ENCODE measurements at regions not wholly inside any gene's neighbourhood (a gene's known extent, or its start where the extent isn't known, plus 50 kb on each side); places are given as distances from the start of the nearest gene placed in this dataset.

- no peak for TF ChIP-seq CTCF (IDR thresholded peaks at IDR 0.05)
- Histone ChIP-seq H3K4me1 (ENCODE audit: control insufficient read depth, insufficient read depth, low read length) (no peaks in the 10 kb centered on the region), H3K36me3 (ENCODE audit: control insufficient read depth, insufficient read depth, low read length) (no peaks in the 10 kb centered on the region), H3K27me3 (ENCODE audit: control insufficient read depth, insufficient read depth, low read length) (no peaks in the 10 kb centered on the region), H3K4me3 (ENCODE audit: low read length) (no peak overlapping the region), H3K9me3 (ENCODE audit: control insufficient read depth, insufficient read depth, low read length) (no peaks in the 10 kb centered on the region), H3K27ac (ENCODE audit: low read length) (no peak overlapping the region)
- intact Hi-C loops (cut with micrococcal nuclease) = no loop called here
- no peak for ATAC-seq
- no peaks in the 10 kb centered on the region for H3K27me3 Mint-ChIP-seq (ENCODE audit: low read depth in 2 of 2)
- peaks cover 0 to 3% of the 10 kb centered on the region in 2 donors for H3K9me3 Mint-ChIP-seq
- no peaks in the 10 kb centered on the region for H3K4me1 Mint-ChIP-seq
- no peak for DNase-seq
- H3K27ac Mint-ChIP-seq = no peak overlapping the region
- no peaks in the 10 kb centered on the region for H3K36me3 Mint-ChIP-seq
- no peak overlapping the region for H3K4me3 Mint-ChIP-seq
Measured at GRCh38 chr12:22880331-22880730, 255.4 kb downstream of the ETNK1 start.

- Histone ChIP-seq H3K4me3 (ENCODE audit: low read length) (no peak overlapping the region), H3K9me3 (ENCODE audit: control insufficient read depth, insufficient read depth, low read length) (no peaks in the 10 kb centered on the region), H3K27me3 (ENCODE audit: control insufficient read depth, insufficient read depth, low read length) (no peaks in the 10 kb centered on the region), H3K36me3 (ENCODE audit: control insufficient read depth, insufficient read depth, low read length) (no peaks in the 10 kb centered on the region), H3K4me1 (ENCODE audit: control insufficient read depth, insufficient read depth, low read length) (no peaks in the 10 kb centered on the region), H3K27ac (ENCODE audit: low read length) (no peak overlapping the region)
- H3K9me3 Mint-ChIP-seq = peaks cover 0 to 1% of the 10 kb centered on the region in 2 donors
- DNase-seq (no peak), ATAC-seq (no peak)
- no peaks in the 10 kb centered on the region for H3K27me3 Mint-ChIP-seq (ENCODE audit: low read depth in 2 of 2)
- 85% methylated on average over 6 of the region's 6 CpGs for WGBS (ENCODE audit: insufficient coverage)
- intact Hi-C loops (cut with micrococcal nuclease) = no loop called here
- H3K4me3 Mint-ChIP-seq = no peak overlapping the region
- H3K27ac Mint-ChIP-seq = no peak overlapping the region
- no peaks in the 10 kb centered on the region for H3K36me3 Mint-ChIP-seq
- no peak for TF ChIP-seq CTCF (IDR thresholded peaks at IDR 0.05)
- H3K4me1 Mint-ChIP-seq = no peaks in the 10 kb centered on the region
Measured at GRCh38 chr12:22880807-22881206, 255.8 kb downstream of the ETNK1 start.

GRCh38 chr12:22881878-22882385, 257.0 kb downstream of the ETNK1 start:
- no peak overlapping the region for H3K27ac Mint-ChIP-seq
- no peaks in the 10 kb centered on the region for H3K4me1 ChIP-seq (ENCODE audit: control insufficient read depth, insufficient read depth, low read length)
- no peaks in the 10 kb centered on the region for H3K4me1 Mint-ChIP-seq
- no peak overlapping the region for H3K27ac ChIP-seq (ENCODE audit: low read length)
- DNase-seq = no peak
- ATAC-seq = no peak
- no peaks in the 10 kb centered on the region for H3K9me3 Mint-ChIP-seq
- H3K9me3 ChIP-seq (ENCODE audit: control insufficient read depth, insufficient read depth, low read length) = no peaks in the 10 kb centered on the region
- no peak for TF ChIP-seq CTCF (IDR thresholded peaks at IDR 0.05)
- intact Hi-C loops (cut with micrococcal nuclease) = no loop called here
- H3K27me3 ChIP-seq (ENCODE audit: control insufficient read depth, insufficient read depth, low read length) = no peaks in the 10 kb centered on the region
- H3K36me3 Mint-ChIP-seq = no peaks in the 10 kb centered on the region
- 94% methylated on average over 3 of the region's 3 CpGs for WGBS (ENCODE audit: insufficient coverage)
- H3K4me3 Mint-ChIP-seq = no peak overlapping the region
- H3K27me3 Mint-ChIP-seq (ENCODE audit: low read depth in 2 of 2) = no peaks in the 10 kb centered on the region
- no peak overlapping the region for H3K4me3 ChIP-seq (ENCODE audit: low read length)
- H3K36me3 ChIP-seq (ENCODE audit: control insufficient read depth, insufficient read depth, low read length) = no peaks in the 10 kb centered on the region

GRCh38 chr12:22882559-22882958, 257.6 kb downstream of the ETNK1 start:
- Mint-ChIP-seq H3K4me3 (no peak overlapping the region), H3K27me3 (ENCODE audit: low read depth in 2 of 2) (no peaks in the 10 kb centered on the region), H3K4me1 (no peaks in the 10 kb centered on the region), H3K36me3 (no peaks in the 10 kb centered on the region), H3K9me3 (no peaks in the 10 kb centered on the region), H3K27ac (no peak overlapping the region)
- no peak for TF ChIP-seq CTCF (IDR thresholded peaks at IDR 0.05)
- H3K9me3 ChIP-seq (ENCODE audit: control insufficient read depth, insufficient read depth, low read length) = no peaks in the 10 kb centered on the region
- H3K36me3 ChIP-seq (ENCODE audit: control insufficient read depth, insufficient read depth, low read length) = no peaks in the 10 kb centered on the region
- intact Hi-C loops (cut with micrococcal nuclease) = no loop called here
- no peaks in the 10 kb centered on the region for H3K27me3 ChIP-seq (ENCODE audit: control insufficient read depth, insufficient read depth, low read length)
- DNase-seq = no peak
- no peaks in the 10 kb centered on the region for H3K4me1 ChIP-seq (ENCODE audit: control insufficient read depth, insufficient read depth, low read length)
- H3K4me3 ChIP-seq (ENCODE audit: low read length) = no peak overlapping the region
- H3K27ac ChIP-seq (ENCODE audit: low read length) = no peak overlapping the region
- ATAC-seq = no peak
- WGBS (ENCODE audit: insufficient coverage) = 100% methylated on average over 2 of the region's 2 CpGs
